ENCODE measurements at regions not wholly inside any gene's neighbourhood (a gene's known extent, or its start where the extent isn't known, plus 50 kb on each side); places are given as distances from the start of the nearest gene placed in this dataset.
"Not testable (repeated sequence)": the region's sequence is repeated elsewhere in the genome, so short reads cannot be mapped to it uniquely, and the experiment has no call there.

- DNase-seq, result no peak
These were observed 273.5 kb upstream of the EDA2R start for GRCh38 chrX:66912417-66912816.

GRCh38 chrX:66902081-66902480 is 263.2 kb upstream of the EDA2R start:
- no peak for DNase-seq

GRCh38 chrX:66900886-66901285 is 262.0 kb upstream of the EDA2R start:
- DNase-seq, result no peak

- DNase-seq, result no peak
These were observed 253.1 kb upstream of the EDA2R start for GRCh38 chrX:66892004-66892403.

- no peak for DNase-seq
These were observed 250.5 kb upstream of the EDA2R start for GRCh38 chrX:66889418-66889817.

GRCh38 chrX:66882101-66882500 is 243.2 kb upstream of the EDA2R start:
- no peak for DNase-seq

- DNase-seq, result no peak
These were observed 237.9 kb upstream of the EDA2R start for GRCh38 chrX:66876776-66877175.

- no peak for DNase-seq
These were observed 233.9 kb upstream of the EDA2R start for GRCh38 chrX:66872771-66873170.

GRCh38 chrX:66863721-66864120 is 224.8 kb upstream of the EDA2R start:
- no peak for DNase-seq

GRCh38 chrX:66833426-66833825 is 194.5 kb upstream of the EDA2R start:
- DNase-seq, result no peak

- DNase-seq, result no peak
These were observed 176.3 kb upstream of the EDA2R start for GRCh38 chrX:66815227-66815626.

GRCh38 chrX:66794514-66794913 is 155.6 kb upstream of the EDA2R start:
- not testable (repeated sequence) for DNase-seq

GRCh38 chrX:66766318-66766717 is 127.4 kb upstream of the EDA2R start:
- no peak for DNase-seq

- DNase-seq, result no peak
These were observed 121.8 kb upstream of the EDA2R start for GRCh38 chrX:66760651-66761050.

GRCh38 chrX:66756717-66757116 is 117.8 kb upstream of the EDA2R start:
- DNase-seq, result no peak

GRCh38 chrX:66751136-66751782 is 112.4 kb upstream of the EDA2R start:
- no peak for DNase-seq

- DNase-seq, result not testable (repeated sequence)
These were observed 105.6 kb upstream of the EDA2R start for GRCh38 chrX:66744519-66744918.

GRCh38 chrX:66731398-66731797 is 92.5 kb upstream of the EDA2R start:
- DNase-seq, result peak in 1 of 2 donors; percentile 39

- DNase-seq, result peak; percentile 25 to 55
These were observed 90.0 kb upstream of the EDA2R start for GRCh38 chrX:66728818-66729271.

GRCh38 chrX:66717926-66718325 is 79.0 kb upstream of the EDA2R start:
- DNase-seq, result no peak

GRCh38 chrX:66698273-66699204 is 59.7 kb upstream of the EDA2R start:
- DNase-seq, result no peak

- DNase-seq, result not testable (repeated sequence)
These were observed 53.6 kb upstream of the EDA2R start for GRCh38 chrX:66692512-66692911.
